ENCODE measurements at regions not wholly inside any gene's neighbourhood (a gene's known extent, or its start where the extent isn't known, plus 50 kb on each side); places are given as distances from the start of the nearest gene placed in this dataset.

DNA sequence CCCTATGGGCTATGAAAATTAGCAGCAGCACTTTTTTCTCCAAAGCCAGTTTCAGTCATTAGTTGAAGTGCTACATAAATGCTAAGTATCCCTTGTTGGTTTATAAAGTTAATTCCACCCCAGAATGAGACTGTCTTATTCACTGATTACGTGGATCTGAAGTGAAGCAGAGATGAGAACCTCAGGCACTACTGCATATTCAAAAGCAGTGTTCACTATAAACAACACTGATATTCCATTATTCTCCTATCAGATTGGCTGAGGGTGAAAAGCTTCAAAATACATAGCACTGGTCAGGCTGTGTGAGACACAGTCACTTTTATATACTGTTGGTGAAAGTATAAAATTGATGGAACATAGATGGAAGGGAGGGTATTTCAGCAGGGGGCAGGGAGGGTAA lies 395.7 kb upstream of the RARB start:
- TF ChIP-seq TAF1 (IDR thresholded peaks at IDR 0.05; ENCODE audit: borderline replicate concordance, low read depth, low read length) (no peak), CHD4 (IDR thresholded peaks at IDR 0.05) (no peak), SUZ12 (IDR thresholded peaks at IDR 0.05; ENCODE audit: unreplicated experiment) (no peak), RFX5 (IDR thresholded peaks at IDR 0.05; ENCODE audit: low read depth, low read length) (no peak), POLR2A (IDR thresholded peaks at IDR 0.05; ENCODE audit: low read depth, low read length) (no peak)
- TF ChIP-seq, protein P1, sequence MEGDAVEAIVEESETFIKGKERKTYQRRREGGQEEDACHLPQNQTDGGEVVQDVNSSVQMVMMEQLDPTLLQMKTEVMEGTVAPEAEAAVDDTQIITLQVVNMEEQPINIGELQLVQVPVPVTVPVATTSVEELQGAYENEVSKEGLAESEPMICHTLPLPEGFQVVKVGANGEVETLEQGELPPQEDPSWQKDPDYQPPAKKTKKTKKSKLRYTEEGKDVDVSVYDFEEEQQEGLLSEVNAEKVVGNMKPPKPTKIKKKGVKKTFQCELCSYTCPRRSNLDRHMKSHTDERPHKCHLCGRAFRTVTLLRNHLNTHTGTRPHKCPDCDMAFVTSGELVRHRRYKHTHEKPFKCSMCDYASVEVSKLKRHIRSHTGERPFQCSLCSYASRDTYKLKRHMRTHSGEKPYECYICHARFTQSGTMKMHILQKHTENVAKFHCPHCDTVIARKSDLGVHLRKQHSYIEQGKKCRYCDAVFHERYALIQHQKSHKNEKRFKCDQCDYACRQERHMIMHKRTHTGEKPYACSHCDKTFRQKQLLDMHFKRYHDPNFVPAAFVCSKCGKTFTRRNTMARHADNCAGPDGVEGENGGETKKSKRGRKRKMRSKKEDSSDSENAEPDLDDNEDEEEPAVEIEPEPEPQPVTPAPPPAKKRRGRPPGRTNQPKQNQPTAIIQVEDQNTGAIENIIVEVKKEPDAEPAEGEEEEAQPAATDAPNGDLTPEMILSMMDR (IDR thresholded peaks at IDR 0.05 in 2 of 3, conservative IDR thresholded peaks at IDR 0.05 in 1 of 3; ENCODE audit: control insufficient read depth in 2 of 3, extremely low read depth in 1 of 3, insufficient read depth in 1 of 3, low read depth in 3 of 3, low read length in 3 of 3), result no peak
- TF ChIP-seq, protein P2, sequence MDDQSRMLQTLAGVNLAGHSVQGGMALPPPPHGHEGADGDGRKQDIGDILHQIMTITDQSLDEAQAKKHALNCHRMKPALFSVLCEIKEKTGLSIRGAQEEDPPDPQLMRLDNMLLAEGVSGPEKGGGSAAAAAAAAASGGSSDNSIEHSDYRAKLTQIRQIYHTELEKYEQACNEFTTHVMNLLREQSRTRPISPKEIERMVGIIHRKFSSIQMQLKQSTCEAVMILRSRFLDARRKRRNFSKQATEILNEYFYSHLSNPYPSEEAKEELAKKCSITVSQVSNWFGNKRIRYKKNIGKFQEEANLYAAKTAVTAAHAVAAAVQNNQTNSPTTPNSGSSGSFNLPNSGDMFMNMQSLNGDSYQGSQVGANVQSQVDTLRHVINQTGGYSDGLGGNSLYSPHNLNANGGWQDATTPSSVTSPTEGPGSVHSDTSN (IDR thresholded peaks at IDR 0.05; ENCODE audit: insufficient replicate concordance, low read depth, low read length), result no peak

All from GM12878 (cell line).